ENCODE measurements at regions not wholly inside any gene's neighbourhood (a gene's known extent, or its start where the extent isn't known, plus 50 kb on each side); places are given as distances from the start of the nearest gene placed in this dataset.

DNA sequence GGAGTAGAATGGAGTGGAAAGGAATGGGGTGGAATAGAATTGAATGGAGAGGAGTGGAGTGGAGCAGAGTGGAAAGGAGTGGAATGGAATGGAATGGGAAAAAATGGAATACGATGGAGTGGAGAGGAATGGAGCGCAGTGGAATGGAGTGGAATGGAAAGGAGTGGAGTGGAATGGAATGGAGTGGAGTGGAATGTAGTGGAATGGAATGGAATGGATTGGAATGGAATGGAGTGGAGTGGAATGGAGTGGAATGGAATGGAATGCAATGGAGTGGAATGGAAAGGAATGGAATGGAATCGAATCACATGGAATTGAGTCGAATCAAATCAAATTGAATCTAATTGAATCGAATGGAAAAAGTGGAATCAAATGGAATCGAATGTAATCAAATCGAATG lies 1016.1 kb downstream of the CDY1 start:
- TF ChIP-seq, protein P1, sequence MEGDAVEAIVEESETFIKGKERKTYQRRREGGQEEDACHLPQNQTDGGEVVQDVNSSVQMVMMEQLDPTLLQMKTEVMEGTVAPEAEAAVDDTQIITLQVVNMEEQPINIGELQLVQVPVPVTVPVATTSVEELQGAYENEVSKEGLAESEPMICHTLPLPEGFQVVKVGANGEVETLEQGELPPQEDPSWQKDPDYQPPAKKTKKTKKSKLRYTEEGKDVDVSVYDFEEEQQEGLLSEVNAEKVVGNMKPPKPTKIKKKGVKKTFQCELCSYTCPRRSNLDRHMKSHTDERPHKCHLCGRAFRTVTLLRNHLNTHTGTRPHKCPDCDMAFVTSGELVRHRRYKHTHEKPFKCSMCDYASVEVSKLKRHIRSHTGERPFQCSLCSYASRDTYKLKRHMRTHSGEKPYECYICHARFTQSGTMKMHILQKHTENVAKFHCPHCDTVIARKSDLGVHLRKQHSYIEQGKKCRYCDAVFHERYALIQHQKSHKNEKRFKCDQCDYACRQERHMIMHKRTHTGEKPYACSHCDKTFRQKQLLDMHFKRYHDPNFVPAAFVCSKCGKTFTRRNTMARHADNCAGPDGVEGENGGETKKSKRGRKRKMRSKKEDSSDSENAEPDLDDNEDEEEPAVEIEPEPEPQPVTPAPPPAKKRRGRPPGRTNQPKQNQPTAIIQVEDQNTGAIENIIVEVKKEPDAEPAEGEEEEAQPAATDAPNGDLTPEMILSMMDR (IDR thresholded peaks at IDR 0.05; ENCODE audit: control extremely low read depth in 1 of 3, insufficient read depth in 1 of 3, low read depth in 1 of 3, low read length in 3 of 3), result no peak
- TF ChIP-seq RFX5 (IDR thresholded peaks at IDR 0.05; ENCODE audit: borderline replicate concordance, low read depth, low read length) (no peak), TCF12 (IDR thresholded peaks at IDR 0.05; ENCODE audit: low read depth, low read length) (no peak), SP1 (IDR thresholded peaks at IDR 0.05; ENCODE audit: low read depth, low read length) (no peak), POLR2A (IDR thresholded peaks at IDR 0.05; ENCODE audit: control extremely low read depth in 1 of 2, low read depth in 2 of 2, low read length in 2 of 2) (no peak), EZH2 (IDR thresholded peaks at IDR 0.05; ENCODE audit: low read depth, low read length, severe bottlenecking) (no peak), GTF2F1 (IDR thresholded peaks at IDR 0.05; ENCODE audit: borderline replicate concordance, low read depth, low read length) (no peak)

Data from H1 (cell line).